HG02884 (cell line): ENCODE measurements at regions not wholly inside any gene's neighbourhood (a gene's known extent, or its start where the extent isn't known, plus 50 kb on each side); places are given as distances from the start of the nearest gene placed in this dataset.
"Not testable (repeated sequence)": the region's sequence is repeated elsewhere in the genome, so short reads cannot be mapped to it uniquely, and the experiment has no call there.

Experiments
- ATAC-seq: cut with Tn5 transposase; IDR thresholded peaks from one replicate; pipeline ENCODE4 v1.9.1; 2021; ENCODE audit warnings: mild to moderate bottlenecking, moderate library complexity; ENCODE audit not compliant: unreplicated experiment

DNA sequence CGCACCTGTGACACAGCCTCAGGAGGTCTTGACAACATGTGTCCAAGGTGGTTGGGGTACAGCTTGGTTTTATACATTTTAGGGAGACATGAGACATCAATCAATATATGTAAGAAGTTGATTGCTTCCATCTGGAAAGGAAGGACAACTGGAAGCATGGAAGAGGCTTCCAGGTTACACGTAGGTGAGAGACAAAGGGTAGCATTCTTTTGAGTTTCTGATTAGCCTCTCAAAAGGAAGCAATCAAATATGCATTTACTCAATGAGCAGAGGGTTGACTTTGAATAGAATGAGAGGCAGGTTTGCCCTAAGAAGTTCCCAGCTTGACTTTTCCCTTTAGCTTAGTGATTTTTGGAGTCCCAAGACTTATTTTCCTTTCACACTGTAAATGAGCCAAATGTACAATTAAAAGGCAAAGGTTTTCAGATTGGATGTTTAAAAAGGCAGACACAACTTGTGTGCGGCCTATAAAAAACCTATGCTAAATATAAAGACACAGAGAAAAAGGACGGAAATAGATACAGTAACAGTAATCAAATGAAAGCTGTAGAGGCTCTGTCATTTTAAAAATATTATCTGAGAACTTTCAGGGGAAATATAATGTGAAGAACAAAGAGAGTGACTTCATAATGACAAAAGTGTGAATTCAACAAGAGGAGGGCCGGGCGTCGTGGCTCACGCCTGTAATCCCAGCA is 65.7 kb upstream of the LANCL2 start:
- no peak for ATAC-seq

DNA sequence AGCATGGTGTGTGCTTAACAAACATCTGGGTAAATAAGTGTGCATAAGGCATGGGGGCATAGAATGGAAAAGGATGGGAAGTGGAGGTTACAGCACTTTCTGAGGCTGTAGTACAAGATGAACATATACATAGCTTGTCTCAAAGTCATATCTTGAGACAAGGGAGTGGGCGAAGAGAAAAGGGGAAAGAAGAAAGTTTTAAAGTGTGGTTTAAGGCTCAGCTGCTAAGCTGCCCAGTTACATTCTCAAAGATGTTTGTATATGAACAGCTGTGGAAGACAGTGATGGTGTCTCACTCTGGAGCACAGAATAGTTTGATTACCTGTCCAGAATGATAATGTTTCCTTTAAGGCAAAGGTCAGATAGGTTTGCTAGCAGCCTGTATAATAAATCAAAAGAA is 61.9 kb upstream of the LANCL2 start:
- peak; percentile 69 for ATAC-seq

DNA sequence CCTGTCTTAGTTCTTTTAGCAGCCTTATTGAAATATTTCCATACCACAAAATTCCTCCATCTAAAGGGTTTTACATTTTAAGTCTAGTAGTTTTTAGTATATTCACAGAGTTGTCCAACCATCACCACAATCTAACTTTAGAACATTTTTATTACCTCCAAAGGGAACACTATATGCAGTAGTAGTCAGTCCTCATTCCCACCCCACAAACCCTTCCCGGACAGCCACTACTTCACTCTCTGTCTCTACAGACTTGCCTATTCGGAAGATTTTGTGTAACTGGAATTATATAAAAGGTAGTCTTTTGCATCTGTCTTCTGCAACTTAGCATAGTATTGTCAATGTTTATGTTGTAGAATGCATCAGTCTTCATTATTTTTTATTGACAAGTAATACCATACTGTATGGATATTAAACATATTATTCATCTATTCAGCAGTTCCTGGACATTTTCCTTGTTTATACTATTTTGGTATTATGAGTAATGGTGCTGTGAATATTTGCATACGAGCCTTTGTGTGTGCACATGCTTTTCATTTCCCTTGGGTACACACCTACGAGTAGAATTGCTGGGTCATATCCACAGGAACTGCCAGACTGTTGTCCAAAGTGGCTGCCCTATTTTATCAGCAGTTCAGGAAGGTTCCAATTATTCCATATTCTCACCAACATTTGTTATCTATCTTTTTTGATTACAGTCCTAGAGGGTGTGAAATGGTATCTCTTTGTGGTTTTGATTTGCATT is 60.9 kb upstream of the LANCL2 start:
- no peak for ATAC-seq

DNA sequence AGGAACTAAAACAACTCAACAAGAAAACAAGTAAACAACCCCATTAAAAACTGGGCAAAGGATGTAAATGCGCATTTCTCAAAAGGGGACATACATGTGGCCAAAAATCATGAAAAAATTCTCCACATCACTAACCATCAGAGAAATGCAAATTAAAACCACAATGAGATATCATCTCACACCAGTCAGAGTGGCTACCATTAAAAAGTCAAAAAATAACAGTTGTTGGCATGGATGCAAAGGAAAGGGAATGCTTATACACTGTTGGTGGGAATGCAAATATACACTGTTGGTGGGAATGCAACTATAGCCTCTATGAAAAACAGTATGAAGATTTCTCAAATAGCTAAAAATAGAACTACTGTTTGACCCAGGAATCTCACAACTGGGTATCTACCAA is 60.0 kb upstream of the LANCL2 start:
- ATAC-seq, result no peak

DNA sequence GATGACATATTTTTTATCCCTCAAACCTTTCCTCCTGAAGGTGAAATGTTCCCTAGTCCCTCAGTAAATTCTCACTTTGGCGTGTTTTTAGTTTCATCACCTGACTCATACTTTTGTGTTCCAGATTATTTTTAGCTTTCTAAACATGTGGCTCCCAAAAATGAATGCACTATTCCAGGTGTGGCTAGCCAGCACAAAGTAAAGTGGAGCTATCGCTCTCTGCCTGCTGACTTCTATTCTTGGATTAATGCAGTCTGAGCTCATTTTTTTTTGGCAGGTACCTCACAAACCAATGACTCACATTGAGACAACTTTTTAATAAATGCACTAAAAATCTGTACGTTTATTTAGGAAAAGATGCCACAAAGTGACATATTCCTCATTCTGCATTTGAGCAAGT is 58.8 kb upstream of the LANCL2 start:
- ATAC-seq, result no peak

DNA sequence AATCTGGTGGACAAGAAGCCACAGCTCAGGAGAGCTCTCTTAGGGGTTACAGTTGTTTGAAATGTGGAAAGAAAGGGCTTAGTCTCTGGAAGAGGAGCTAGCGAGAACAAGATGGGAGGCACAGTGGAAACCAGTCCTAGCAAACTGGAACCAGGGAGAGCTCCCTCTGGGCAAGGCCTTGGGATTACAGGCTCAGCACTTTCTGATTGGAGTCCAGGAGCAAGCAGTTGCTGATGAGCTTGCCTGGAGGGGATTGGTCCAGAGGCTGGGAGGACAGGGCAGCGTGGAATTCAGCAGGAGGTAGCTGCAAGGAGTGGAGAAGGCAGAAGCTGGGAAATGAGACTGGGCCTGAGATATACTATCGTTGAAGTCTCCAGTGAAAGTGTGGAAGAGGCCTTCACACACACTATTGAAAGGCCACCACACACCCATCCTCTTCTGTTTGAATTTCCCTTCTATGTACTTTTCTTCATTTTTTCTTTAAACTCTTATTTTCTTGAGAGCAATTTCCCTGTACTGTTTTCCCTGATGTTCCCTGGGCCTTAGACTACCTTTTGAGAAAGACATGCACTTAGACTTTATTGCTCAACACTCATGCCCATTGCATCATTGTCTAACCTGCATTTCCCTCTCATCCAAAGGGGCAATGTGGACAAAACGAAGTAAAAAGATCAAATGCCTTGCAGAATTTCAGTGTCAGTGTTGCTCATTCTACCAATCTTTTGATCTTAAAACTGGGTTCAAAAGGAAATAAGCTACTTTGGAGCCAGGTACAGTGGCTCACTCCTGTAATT is 57.8 kb upstream of the LANCL2 start:
- ATAC-seq, result no peak

DNA sequence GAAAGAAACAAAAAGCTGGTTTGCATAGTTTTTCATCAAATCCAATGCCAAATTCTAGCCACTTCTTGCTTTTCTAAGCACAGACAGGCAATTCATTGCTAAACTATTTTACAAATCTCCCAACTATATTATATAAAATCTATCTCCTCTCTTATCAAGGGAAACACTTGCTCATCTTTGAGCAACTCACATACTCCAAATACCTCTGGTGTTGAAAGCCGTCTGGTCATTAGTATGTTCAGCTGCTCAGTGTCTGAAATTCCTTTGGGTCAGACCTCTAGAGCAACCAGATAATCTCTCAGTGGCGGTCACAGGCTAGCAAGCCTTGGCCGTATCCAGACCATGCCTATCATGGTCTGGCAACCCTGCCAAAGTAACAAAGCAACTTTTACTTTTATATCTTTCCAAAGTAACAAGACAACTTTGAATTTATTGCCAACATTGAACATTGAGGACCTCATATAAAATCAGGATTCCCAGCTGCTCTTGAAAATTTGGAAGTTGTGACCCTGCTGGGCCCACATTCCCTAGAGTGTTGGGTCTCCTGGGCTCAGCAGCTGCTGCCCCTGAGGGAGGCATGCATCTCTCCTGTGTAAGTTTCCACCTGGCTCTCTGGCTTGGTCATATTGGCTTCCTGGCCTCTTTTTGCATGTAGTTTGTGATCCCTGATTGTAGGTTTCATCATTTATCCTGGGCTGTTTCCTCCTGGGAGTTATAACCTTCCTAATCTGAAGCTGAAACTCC is 56.8 kb upstream of the LANCL2 start:
- no peak for ATAC-seq

DNA sequence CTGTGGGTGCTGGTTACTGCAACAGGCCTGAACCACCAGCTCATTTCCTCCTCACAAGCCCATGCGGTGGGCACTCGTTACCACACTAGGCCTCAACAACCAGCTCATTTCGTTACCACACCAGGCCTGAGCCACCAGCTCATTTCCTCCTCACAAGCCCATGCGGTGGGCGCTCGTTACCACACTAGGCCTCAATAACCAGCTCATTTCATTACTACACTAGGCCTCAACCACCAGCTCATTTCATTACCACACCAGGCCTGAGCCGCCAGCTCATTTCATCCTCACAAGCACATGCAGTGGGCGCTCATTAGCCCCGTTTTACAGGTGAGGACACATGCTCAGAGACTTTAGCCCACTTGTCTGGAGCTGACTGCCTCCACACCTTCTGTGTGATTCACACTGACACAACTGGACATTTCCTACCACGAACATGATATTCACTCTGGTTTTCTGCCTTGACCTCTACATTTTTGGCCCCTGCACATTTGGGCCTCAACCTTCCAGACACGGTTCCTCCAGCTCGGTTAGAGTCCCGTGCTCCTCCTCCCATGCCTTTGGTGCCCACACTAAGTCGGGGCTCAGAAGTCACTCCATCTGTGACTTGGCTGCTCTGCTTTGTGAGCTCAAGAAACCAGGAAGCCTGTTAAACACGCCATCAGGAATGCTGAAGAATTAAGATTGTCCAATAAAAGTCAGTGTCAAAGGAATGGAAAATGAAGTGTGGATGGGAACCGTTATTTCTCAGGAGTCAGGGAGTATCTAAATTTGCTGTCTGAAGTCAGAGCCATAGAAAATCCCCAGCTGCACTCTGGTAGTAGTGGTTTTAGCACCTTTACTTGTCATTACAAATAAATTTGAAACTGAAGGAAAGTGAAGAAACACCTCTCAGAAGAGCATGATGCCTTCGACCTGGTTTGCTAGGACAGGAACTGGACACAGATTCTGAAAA is 55.8 kb upstream of the LANCL2 start:
- peak; percentile 91 for ATAC-seq

DNA sequence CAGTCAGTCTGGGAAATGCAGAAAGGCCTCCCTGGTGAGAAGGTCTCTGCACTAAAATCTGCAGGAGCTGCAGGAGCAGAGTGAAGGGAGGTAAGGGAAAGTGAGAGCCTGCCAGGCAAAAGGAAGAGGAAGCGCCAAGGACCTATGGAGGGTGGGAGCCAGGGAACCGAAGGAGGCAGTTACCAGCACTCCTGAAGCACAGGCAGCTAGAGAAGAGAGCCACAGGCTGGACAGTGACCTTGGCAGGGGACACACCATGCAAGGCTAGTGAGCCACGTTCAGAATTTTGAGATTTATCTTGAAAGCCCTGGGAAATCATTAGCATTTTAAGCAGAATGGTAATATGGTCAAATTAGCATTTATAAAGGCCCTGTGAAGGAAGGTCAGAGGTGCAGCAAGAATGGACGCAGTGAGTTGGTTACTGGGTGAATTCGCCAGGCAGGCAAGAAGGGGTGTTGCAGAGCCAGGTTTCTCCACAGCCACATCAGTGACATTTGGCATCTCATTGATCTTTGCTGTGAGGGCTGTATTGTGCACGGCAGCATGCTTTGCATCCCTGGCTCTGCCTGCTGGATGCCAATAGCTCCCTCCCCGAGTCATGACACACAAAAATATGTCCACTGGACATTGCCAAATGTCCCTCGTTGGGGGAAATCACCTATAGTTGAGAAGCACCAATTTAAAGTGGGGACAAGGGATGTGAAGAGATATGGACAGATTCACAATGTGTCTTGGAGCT is 54.7 kb upstream of the LANCL2 start:
- ATAC-seq, result no peak

DNA sequence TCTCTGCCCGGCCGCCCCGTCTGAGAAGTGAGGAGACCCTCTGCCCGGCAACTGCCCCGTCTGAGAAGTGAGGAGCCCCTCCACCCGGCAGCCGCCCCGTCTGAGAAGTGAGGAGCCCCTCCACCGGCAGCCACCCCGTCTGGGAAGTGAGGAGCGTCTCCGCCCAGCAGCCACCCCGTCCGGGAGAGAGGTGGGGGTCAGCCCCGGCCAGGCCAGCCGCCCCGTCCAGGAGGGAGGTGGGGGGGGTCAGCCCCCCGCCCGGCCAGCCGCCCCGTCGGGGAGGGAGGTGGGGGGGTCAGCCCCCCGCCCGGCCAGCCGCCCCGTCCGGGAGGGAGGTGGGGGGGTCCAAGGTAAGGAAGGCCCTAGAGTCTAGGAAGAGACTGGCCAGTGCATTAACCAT is 53.2 kb upstream of the LANCL2 start:
- ATAC-seq, result not testable (repeated sequence)

DNA sequence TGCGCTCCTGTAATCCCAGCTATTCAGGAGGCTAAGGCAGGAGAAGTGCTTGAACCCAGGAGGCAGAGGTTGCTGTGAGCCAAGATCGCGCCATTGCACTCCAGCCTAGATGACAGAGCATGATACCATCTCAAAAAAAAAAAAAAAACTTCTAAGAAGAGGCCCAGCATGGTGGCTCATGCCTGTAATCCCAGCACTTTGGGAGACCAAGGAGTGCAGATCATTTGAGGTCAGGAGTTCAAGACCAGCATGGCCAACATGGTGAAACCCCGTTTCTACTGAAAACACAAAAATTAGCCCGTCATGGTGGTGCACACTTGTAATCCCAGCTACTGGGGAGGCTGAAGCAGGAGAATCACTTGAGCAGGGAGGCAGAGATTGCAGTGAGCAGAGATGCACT is 51.5 kb upstream of the LANCL2 start:
- ATAC-seq, result not testable (repeated sequence)

DNA sequence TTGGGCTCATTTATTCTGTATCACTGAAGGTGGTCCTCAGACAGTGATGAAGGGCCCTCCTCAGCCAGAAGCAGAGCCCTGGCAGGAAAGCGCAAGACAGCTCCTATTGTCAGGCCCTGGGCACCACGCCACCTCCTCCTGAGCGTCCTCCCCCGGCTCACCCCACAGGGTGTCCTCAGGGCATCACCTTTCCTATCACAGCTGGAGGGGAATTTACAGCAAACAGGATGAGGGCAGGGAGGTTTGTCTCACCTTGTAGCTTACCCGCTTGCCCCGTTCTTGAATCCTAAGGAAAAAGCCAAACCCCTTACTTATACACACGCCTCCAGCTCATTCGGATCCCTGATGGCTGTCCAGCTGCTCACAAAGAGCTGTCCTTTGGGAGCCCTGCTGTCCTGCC is 50.2 kb upstream of the LANCL2 start:
- ATAC-seq, result no peak
